NCI-H2107 treated with DMSO at 0.1 percent for 48 hours (cell line): ENCODE measurements at regions not wholly inside any gene's neighbourhood (a gene's known extent, or its start where the extent isn't known, plus 50 kb on each side); places are given as distances from the start of the nearest gene placed in this dataset.
A peak's percentile ranks its signal among the peaks of the same experiment; 100 is the strongest.
"Not testable (repeated sequence)": the region's sequence is repeated elsewhere in the genome, so short reads cannot be mapped to it uniquely, and the experiment has no call there.

Source experiments
- DNase-seq: peaks from one replicate; lab custom pipeline; 2025; ENCODE audit not compliant: unreplicated experiment; lab: John Stamatoyannopoulos, UW

- no peak for DNase-seq
Measured at GRCh38 chr3:33956206-33956605, 157.8 kb downstream of the PDCD6IP start.

- no peak for DNase-seq
Measured at GRCh38 chr3:33956776-33957175, 158.3 kb downstream of the PDCD6IP start.

GRCh38 chr3:33957176-33957575, 158.7 kb downstream of the PDCD6IP start:
- DNase-seq, result peak; percentile 32

GRCh38 chr3:33958661-33959060, 160.2 kb downstream of the PDCD6IP start:
- no peak for DNase-seq

- DNase-seq, result no peak
Measured at GRCh38 chr3:33962396-33962795, 164.0 kb downstream of the PDCD6IP start.

GRCh38 chr3:33970180-33970579, 171.8 kb downstream of the PDCD6IP start:
- DNase-seq, result not testable (repeated sequence)

GRCh38 chr3:33971055-33971454, 172.6 kb downstream of the PDCD6IP start:
- no peak for DNase-seq

GRCh38 chr3:33975463-33975862, 177.0 kb downstream of the PDCD6IP start:
- no peak for DNase-seq

GRCh38 chr3:33977227-33977626, 178.8 kb downstream of the PDCD6IP start:
- no peak for DNase-seq

- DNase-seq, result peak; percentile 2
Measured at GRCh38 chr3:33980252-33980651, 181.8 kb downstream of the PDCD6IP start.

- DNase-seq, result no peak
Measured at GRCh38 chr3:33982269-33982798, 183.9 kb downstream of the PDCD6IP start.

- DNase-seq, result not testable (repeated sequence)
Measured at GRCh38 chr3:33982949-33983348, 184.5 kb downstream of the PDCD6IP start.

- no peak for DNase-seq
Measured at GRCh38 chr3:33989229-33989628, 190.8 kb downstream of the PDCD6IP start.

GRCh38 chr3:33991673-33992072, 193.2 kb downstream of the PDCD6IP start:
- DNase-seq, result no peak

GRCh38 chr3:33993631-33994030, 195.2 kb downstream of the PDCD6IP start:
- no peak for DNase-seq

- no peak for DNase-seq
Measured at GRCh38 chr3:33994568-33994967, 196.1 kb downstream of the PDCD6IP start.

- no peak for DNase-seq
Measured at GRCh38 chr3:34000301-34000700, 201.9 kb downstream of the PDCD6IP start.

- no peak for DNase-seq
Measured at GRCh38 chr3:34001022-34001421, 202.6 kb downstream of the PDCD6IP start.

- no peak for DNase-seq
Measured at GRCh38 chr3:34001990-34002389, 203.6 kb downstream of the PDCD6IP start.

GRCh38 chr3:34002569-34003100, 204.2 kb downstream of the PDCD6IP start:
- DNase-seq, result no peak

- DNase-seq, result no peak
Measured at GRCh38 chr3:34005886-34006285, 207.5 kb downstream of the PDCD6IP start.

- DNase-seq, result no peak
Measured at GRCh38 chr3:34008191-34008590, 209.8 kb downstream of the PDCD6IP start.
